ENCODE measurements at regions not wholly inside any gene's neighbourhood (a gene's known extent, or its start where the extent isn't known, plus 50 kb on each side); places are given as distances from the start of the nearest gene placed in this dataset.

- intact Hi-C loops (cut with micrococcal nuclease), result no loop called here
These were observed 106.2 kb downstream of the SMIM20 start for GRCh38 chr4:26020083-26020668.

- intact Hi-C loops (cut with micrococcal nuclease), result no loop called here
These were observed 106.9 kb downstream of the SMIM20 start for GRCh38 chr4:26020881-26021280.

- intact Hi-C loops (cut with micrococcal nuclease), result no loop called here
These were observed 107.7 kb downstream of the SMIM20 start for GRCh38 chr4:26021417-26022345.

GRCh38 chr4:26022346-26023202 is 108.6 kb downstream of the SMIM20 start:
- intact Hi-C loops (cut with micrococcal nuclease), result no loop called here

GRCh38 chr4:26023203-26023972 is 109.4 kb downstream of the SMIM20 start:
- intact Hi-C loops (cut with micrococcal nuclease), result no loop called here

- intact Hi-C loops (cut with micrococcal nuclease), result no loop called here
These were observed 110.1 kb downstream of the SMIM20 start for GRCh38 chr4:26024079-26024478.

- intact Hi-C loops (cut with micrococcal nuclease), result loop anchor here (1.0 to 5.0 kb wide), 5 partner anchors 39 to 984 kb away; partner anchors contain the start of gene STIM2
These were observed 114.2 kb downstream of the SMIM20 start for GRCh38 chr4:26028133-26028792.

GRCh38 chr4:26028793-26029567 is 115.0 kb downstream of the SMIM20 start:
- intact Hi-C loops (cut with micrococcal nuclease), result loop anchor here (1.0 to 5.0 kb wide), 5 partner anchors 40 to 983 kb away; partner anchors contain the start of gene STIM2

- intact Hi-C loops (cut with micrococcal nuclease), result loop anchor here (2.0 to 5.0 kb wide), 3 partner anchors 41 to 983 kb away; partner anchors contain the start of gene STIM2
These were observed 115.6 kb downstream of the SMIM20 start for GRCh38 chr4:26029568-26030131.

GRCh38 chr4:26030260-26030667 is 116.2 kb downstream of the SMIM20 start:
- intact Hi-C loops (cut with micrococcal nuclease), result no loop called here

GRCh38 chr4:26030780-26031179 is 116.8 kb downstream of the SMIM20 start:
- intact Hi-C loops (cut with micrococcal nuclease), result no loop called here

GRCh38 chr4:26031704-26032103 is 117.7 kb downstream of the SMIM20 start:
- intact Hi-C loops (cut with micrococcal nuclease), result no loop called here

- intact Hi-C loops (cut with micrococcal nuclease), result no loop called here
These were observed 118.1 kb downstream of the SMIM20 start for GRCh38 chr4:26032142-26032541.

- intact Hi-C loops (cut with micrococcal nuclease), result no loop called here
These were observed 118.8 kb downstream of the SMIM20 start for GRCh38 chr4:26032630-26033317.

GRCh38 chr4:26033389-26033788 is 119.4 kb downstream of the SMIM20 start:
- intact Hi-C loops (cut with micrococcal nuclease), result no loop called here

- intact Hi-C loops (cut with micrococcal nuclease), result no loop called here
These were observed 120.8 kb downstream of the SMIM20 start for GRCh38 chr4:26034849-26035248.

GRCh38 chr4:26035921-26036320 is 121.9 kb downstream of the SMIM20 start:
- intact Hi-C loops (cut with micrococcal nuclease), result no loop called here

GRCh38 chr4:26039639-26040359 is 125.8 kb downstream of the SMIM20 start:
- intact Hi-C loops (cut with micrococcal nuclease), result no loop called here
